Vagina (tissue), 2 donors: ENCODE measurements at regions not wholly inside any gene's neighbourhood (a gene's known extent, or its start where the extent isn't known, plus 50 kb on each side); places are given as distances from the start of the nearest gene placed in this dataset.

Experiments
- DNase-seq, 2 donors: peaks; one replicate each; pipeline ENCODE4 v3.0.0-alpha.2; 2017; ENCODE audit errors: extremely low spot score in 2 of 2
- H3K27ac ChIP-seq: fragments of 200-600 bp; sonication (generic); one replicate; pipeline ENCODE4 v1.5.1; 2019
- H3K27me3 ChIP-seq: fragments of 200-600 bp; sonication (generic); one replicate; pipeline ENCODE4 v1.5.1; 2019
- H3K36me3 ChIP-seq, 2 donors: fragments of 200-600 bp; sonication (generic); one replicate each; pipeline ENCODE4 v1.5.1; 2017 to 2019
- H3K4me1 ChIP-seq: fragments of 200-600 bp; sonication (generic); one replicate; pipeline ENCODE4 v1.5.1; 2019
- H3K4me3 ChIP-seq, 2 donors: fragments of 200-600 bp; sonication (generic); 1 replicate in 1 of 2; 2 replicates in 1 of 2; pipeline ENCODE4 v1.5.1; 2016 to 2019
- H3K9me3 ChIP-seq: fragments of 200-600 bp; sonication (generic); one replicate; pipeline ENCODE4 v1.5.1; 2019
- POLR2A ChIP-seq, 2 donors: fragments of 450-650 bp; IDR thresholded peaks; one replicate each; pipeline ENCODE4 v1.6.1; 2017; ENCODE audit warnings: antibody characterized with exemption in 2 of 2, mild to moderate bottlenecking in 2 of 2, moderate library complexity in 2 of 2
- POLR2AphosphoS5 ChIP-seq, 2 donors: sonication (generic); formaldehyde crosslinking; IDR thresholded peaks; one replicate each; pipeline ENCODE4 v1.9.0; 2017; ENCODE audit warnings: antibody characterized with exemption in 2 of 2, mild to moderate bottlenecking in 2 of 2, low read depth in 1 of 2; ENCODE audit not compliant: insufficient read depth in 1 of 2
- intact Hi-C: fragments of 100-400 bp; cut with DNase I; formaldehyde crosslinking; loops from one replicate; pipeline ENCODE4 v1.15.1; 2023
- TF ChIP-seq, protein P1 (sequence below), 3 experiments: fragments of 450-650 bp in 2 of 3; fragments of 200-600 bp in 1 of 3; sonication (generic) in 1 of 3; IDR thresholded peaks; one replicate each; pipeline ENCODE4 v1.5.1; 2017 to 2019; ENCODE audit warnings: antibody characterized with exemption in 3 of 3, mild to moderate bottlenecking in 2 of 3, moderate library complexity in 2 of 3

DNA sequence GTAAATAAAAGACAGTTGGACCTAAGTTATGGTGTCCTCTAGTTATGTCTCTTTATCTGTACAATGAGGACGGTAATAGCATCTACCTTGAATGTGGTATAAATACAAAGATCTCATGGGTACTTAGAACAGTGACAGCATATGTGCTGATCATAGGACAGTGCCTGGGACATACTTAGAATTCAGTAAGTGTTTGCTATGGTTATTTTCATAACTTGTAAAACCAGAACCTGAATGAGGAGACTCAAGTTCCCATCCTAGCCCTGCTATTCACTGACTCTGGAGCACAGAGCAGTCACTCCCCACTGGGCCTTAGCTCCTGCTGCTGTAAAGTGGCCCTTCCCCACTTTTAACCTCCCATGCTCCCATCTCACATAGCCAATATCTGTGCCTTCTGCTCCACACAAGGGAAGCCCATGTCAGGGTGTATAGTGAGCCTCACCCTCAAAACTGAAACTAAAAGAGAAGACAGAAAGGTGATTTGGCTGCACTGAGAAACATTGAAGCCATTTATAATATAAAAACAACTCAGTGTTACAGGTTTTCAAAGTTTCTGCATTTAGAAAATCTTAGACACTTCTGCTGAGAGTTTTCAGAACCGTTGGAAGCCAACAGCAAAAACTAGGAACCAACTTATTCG lies 225.4 kb upstream of the UBE2E2 start:
- Histone ChIP-seq H3K9me3 (no peaks in the 10 kb centered on the region), H3K27me3 (no peaks in the 10 kb centered on the region), H3K4me1 (no peaks in the 10 kb centered on the region), H3K4me3 (no peak overlapping the region), H3K36me3 (no peaks in the 10 kb centered on the region), H3K27ac (no peak overlapping the region)
- intact Hi-C loops = no loop called here
- no peak for DNase-seq
- TF ChIP-seq, protein P1, sequence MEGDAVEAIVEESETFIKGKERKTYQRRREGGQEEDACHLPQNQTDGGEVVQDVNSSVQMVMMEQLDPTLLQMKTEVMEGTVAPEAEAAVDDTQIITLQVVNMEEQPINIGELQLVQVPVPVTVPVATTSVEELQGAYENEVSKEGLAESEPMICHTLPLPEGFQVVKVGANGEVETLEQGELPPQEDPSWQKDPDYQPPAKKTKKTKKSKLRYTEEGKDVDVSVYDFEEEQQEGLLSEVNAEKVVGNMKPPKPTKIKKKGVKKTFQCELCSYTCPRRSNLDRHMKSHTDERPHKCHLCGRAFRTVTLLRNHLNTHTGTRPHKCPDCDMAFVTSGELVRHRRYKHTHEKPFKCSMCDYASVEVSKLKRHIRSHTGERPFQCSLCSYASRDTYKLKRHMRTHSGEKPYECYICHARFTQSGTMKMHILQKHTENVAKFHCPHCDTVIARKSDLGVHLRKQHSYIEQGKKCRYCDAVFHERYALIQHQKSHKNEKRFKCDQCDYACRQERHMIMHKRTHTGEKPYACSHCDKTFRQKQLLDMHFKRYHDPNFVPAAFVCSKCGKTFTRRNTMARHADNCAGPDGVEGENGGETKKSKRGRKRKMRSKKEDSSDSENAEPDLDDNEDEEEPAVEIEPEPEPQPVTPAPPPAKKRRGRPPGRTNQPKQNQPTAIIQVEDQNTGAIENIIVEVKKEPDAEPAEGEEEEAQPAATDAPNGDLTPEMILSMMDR (IDR thresholded peaks at IDR 0.05) = no peak
- TF ChIP-seq POLR2AphosphoS5 (IDR thresholded peaks at IDR 0.05; ENCODE audit: insufficient read depth in 1 of 2, low read depth in 1 of 2) = no peak
- no peak for TF ChIP-seq POLR2A (IDR thresholded peaks at IDR 0.05)

DNA sequence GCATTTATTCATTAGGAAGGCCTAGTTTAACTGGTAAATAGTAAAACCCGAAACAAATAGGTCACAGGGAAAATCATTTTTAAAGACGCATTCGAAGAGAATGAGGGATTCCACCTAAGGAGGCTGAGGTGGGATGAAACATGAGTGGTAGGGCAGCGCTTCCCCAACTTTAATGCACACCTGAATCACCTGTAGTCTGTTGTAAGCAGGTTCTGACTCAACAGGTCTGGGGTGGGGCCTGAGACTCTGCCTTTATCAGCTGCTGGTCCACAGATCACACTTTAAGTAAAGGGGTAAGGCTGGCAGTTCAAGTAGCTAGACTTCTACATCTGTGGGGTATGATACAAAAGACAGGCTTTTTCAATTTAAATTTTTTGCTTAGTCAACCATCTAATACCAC lies 223.5 kb upstream of the UBE2E2 start:
- no peak overlapping the region for H3K4me3 ChIP-seq
- H3K27me3 ChIP-seq = no peaks in the 10 kb centered on the region
- H3K36me3 ChIP-seq = no peaks in the 10 kb centered on the region
- DNase-seq = no peak
- TF ChIP-seq POLR2A (IDR thresholded peaks at IDR 0.05) (no peak), POLR2AphosphoS5 (IDR thresholded peaks at IDR 0.05; ENCODE audit: insufficient read depth in 1 of 2, low read depth in 1 of 2) (no peak)
- TF ChIP-seq, protein P1 (IDR thresholded peaks at IDR 0.05) = no peak
- intact Hi-C loops = no loop called here
- no peaks in the 10 kb centered on the region for H3K4me1 ChIP-seq
- no peaks in the 10 kb centered on the region for H3K9me3 ChIP-seq
- H3K27ac ChIP-seq = no peak overlapping the region

DNA sequence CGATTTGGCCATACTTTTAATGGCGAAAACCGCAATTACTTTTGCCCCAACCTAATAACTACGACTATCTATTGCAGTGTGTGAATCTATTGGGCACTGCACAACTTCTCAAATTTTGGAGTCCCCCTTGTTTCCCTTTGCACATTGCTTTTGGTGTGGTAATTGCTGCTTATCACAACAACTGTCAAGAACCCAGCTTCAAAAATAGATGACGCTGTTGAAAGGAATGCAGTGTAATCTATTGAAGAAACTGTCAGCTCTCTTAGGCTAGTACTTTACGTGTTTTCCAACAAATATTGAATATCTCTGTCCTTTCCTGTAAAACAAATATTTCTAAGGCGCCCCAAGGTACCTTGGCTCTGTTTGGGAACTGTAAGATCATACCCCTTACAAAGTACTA lies 222.8 kb upstream of the UBE2E2 start:
- Histone ChIP-seq H3K9me3 (no peaks in the 10 kb centered on the region), H3K4me1 (no peaks in the 10 kb centered on the region), H3K27me3 (no peaks in the 10 kb centered on the region), H3K27ac (no peak overlapping the region), H3K4me3 (no peak overlapping the region), H3K36me3 (no peaks in the 10 kb centered on the region)
- TF ChIP-seq, protein P1 (IDR thresholded peaks at IDR 0.05) = no peak
- intact Hi-C loops = loop anchor here (10.0 kb wide), 1 partner anchor 284 kb away; no protein-coding TSS in a partner anchor
- no peak for DNase-seq

DNA sequence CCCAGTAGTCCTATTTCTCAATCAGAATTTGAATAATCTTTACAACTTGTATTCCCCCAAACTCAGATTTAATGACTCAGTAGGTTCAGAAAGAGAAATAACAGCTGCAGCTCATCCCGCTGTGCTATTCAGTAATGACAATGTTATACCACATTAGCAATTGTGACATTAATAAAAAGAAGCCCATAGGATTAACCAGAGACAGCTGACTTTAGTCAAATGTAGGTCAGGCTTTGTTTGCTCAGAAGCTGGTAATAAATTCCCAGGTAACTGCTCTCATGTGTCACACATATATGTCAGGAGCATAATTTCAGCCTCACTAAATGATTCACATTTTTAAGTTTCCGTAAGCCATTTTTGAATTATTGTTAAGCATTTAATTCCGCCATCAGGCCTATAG lies 222.0 kb upstream of the UBE2E2 start:
- no peak overlapping the region for H3K27ac ChIP-seq
- H3K9me3 ChIP-seq = no peaks in the 10 kb centered on the region
- H3K27me3 ChIP-seq = no peaks in the 10 kb centered on the region
- H3K36me3 ChIP-seq = no peaks in the 10 kb centered on the region
- no peak for TF ChIP-seq POLR2AphosphoS5 (IDR thresholded peaks at IDR 0.05; ENCODE audit: insufficient read depth in 1 of 2, low read depth in 1 of 2)
- no peak for TF ChIP-seq POLR2A (IDR thresholded peaks at IDR 0.05)
- TF ChIP-seq, protein P1 (IDR thresholded peaks at IDR 0.05) = no peak
- no peaks in the 10 kb centered on the region for H3K4me1 ChIP-seq
- intact Hi-C loops = loop anchor here (10.0 kb wide), 1 partner anchor 284 kb away; no protein-coding TSS in a partner anchor
- DNase-seq = no peak
- H3K4me3 ChIP-seq = no peak overlapping the region

DNA sequence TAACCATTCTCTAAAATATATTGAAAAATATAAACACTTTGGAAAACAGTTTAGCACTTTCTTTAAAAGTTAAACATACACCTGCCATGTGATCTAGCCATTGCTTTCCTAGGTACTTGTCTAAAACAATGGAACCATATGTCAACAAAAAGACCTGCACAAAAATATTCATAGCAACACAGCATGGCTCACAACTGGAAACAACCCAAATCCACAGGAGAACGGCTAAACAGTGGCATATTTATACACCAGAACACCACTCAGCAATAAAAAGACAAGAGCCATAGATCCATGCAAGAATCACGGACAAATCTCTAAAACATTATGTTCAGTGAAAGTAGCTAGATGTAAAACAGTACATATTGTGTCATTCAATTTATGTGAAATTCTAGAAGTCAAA lies 221.3 kb upstream of the UBE2E2 start:
- Histone ChIP-seq H3K4me3 (no peak overlapping the region), H3K27me3 (no peaks in the 10 kb centered on the region), H3K4me1 (no peaks in the 10 kb centered on the region), H3K9me3 (no peaks in the 10 kb centered on the region), H3K27ac (no peak overlapping the region), H3K36me3 (no peaks in the 10 kb centered on the region)
- TF ChIP-seq POLR2AphosphoS5 (IDR thresholded peaks at IDR 0.05; ENCODE audit: insufficient read depth in 1 of 2, low read depth in 1 of 2) = no peak
- no peak for TF ChIP-seq POLR2A (IDR thresholded peaks at IDR 0.05)
- TF ChIP-seq, protein P1 (IDR thresholded peaks at IDR 0.05) = no peak
- DNase-seq = no peak
- intact Hi-C loops = loop anchor here (10.0 kb wide), 1 partner anchor 283 kb away; no protein-coding TSS in a partner anchor
